GM13976 (cell line): ENCODE measurements at regions not wholly inside any gene's neighbourhood (a gene's known extent, or its start where the extent isn't known, plus 50 kb on each side); places are given as distances from the start of the nearest gene placed in this dataset.
"Not testable (repeated sequence)": the region's sequence is repeated elsewhere in the genome, so short reads cannot be mapped to it uniquely, and the experiment has no call there.

Experiments
- DNase-seq: peaks from one replicate; pipeline ENCODE4 v3.0.0; 2012; ENCODE audit warnings: low spot score
- CTCF ChIP-seq: IDR thresholded peaks from 2 replicates; pipeline ENCODE4 v1.5.1; 2012; ENCODE audit warnings: borderline replicate concordance, mild to moderate bottlenecking; ENCODE audit not compliant: insufficient read depth; ENCODE audit errors: extremely low read depth, missing control alignments, control extremely low read depth
- in situ Hi-C: fragments of 300-500 bp; cut with MboI; formaldehyde crosslinking; loops from one replicate; pipeline ENCODE4 v1.12.0; 2022; ENCODE audit warnings: low sequenced_read_pairs, mixed read lengths, inconsistent platforms; ENCODE audit not compliant: unreplicated experiment

- no peak for TF ChIP-seq CTCF
- in situ Hi-C loops: no loop called here
- DNase-seq: no peak
These were observed 251.0 kb upstream of the MGAT5 start for GRCh38 chr2:134002921-134003320.

- DNase-seq: no peak
- in situ Hi-C loops: no loop called here
- no peak for TF ChIP-seq CTCF
These were observed 249.4 kb upstream of the MGAT5 start for GRCh38 chr2:134004467-134004866.

GRCh38 chr2:134008837-134009236, 245.0 kb upstream of the MGAT5 start:
- no peak for DNase-seq
- no peak for TF ChIP-seq CTCF
- in situ Hi-C loops: no loop called here

- no peak for DNase-seq
- no peak for TF ChIP-seq CTCF
- in situ Hi-C loops: no loop called here
These were observed 244.4 kb upstream of the MGAT5 start for GRCh38 chr2:134009440-134009839.

- in situ Hi-C loops, DNase-seq: not testable (repeated sequence)
These were observed 244.0 kb upstream of the MGAT5 start for GRCh38 chr2:134009906-134010305.

- no peak for DNase-seq
- in situ Hi-C loops: no loop called here
- TF ChIP-seq CTCF: no peak
These were observed 241.8 kb upstream of the MGAT5 start for GRCh38 chr2:134011936-134012586.

- in situ Hi-C loops: no loop called here
These were observed 239.5 kb upstream of the MGAT5 start for GRCh38 chr2:134014196-134014960.

More at GRCh38 chr2:134014196-134014960, 239.5 kb upstream of the MGAT5 start:
- DNase-seq: no peak
- no peak for TF ChIP-seq CTCF
